HAP-1 (cell line): ENCODE measurements at regions not wholly inside any gene's neighbourhood (a gene's known extent, or its start where the extent isn't known, plus 50 kb on each side); places are given as distances from the start of the nearest gene placed in this dataset.

Experiments used
- DNase-seq, 2 experiments: peaks; one replicate each; pipeline ENCODE4 v3.0.0-alpha.2; 2016 to 2020; ENCODE audit warnings: low spot score in 2 of 2
- H3K27me3 ChIP-seq: fragments of 250-450 bp; sonication (Bioruptor Pico); 2 replicates; pipeline ENCODE4 v1.5.1; 2020; ENCODE audit warnings: low read depth, mild to moderate bottlenecking, moderate library complexity
- H3K36me3 ChIP-seq: fragments of 250-450 bp; sonication (Bioruptor Pico); replicated peaks from 2 replicates; pipeline ENCODE4 v1.5.1; 2020; ENCODE audit warnings: mild to moderate bottlenecking
- H3K4me1 ChIP-seq: fragments of 250-450 bp; sonication (Bioruptor Pico); 2 replicates; pipeline ENCODE4 v1.5.1; 2020; ENCODE audit warnings: mild to moderate bottlenecking
- H3K4me3 ChIP-seq: fragments of 250-450 bp; sonication (Bioruptor Pico); 2 replicates; pipeline ENCODE4 v1.5.1; 2020; ENCODE audit warnings: mild to moderate bottlenecking, moderate library complexity
- H3K9me3 ChIP-seq: fragments of 250-450 bp; sonication (Bioruptor Pico); 2 replicates; pipeline ENCODE4 v1.5.1; 2020; ENCODE audit warnings: mild to moderate bottlenecking, moderate library complexity
- in situ Hi-C: fragments of 300-500 bp; cut with MboI; formaldehyde crosslinking; loops from 3 replicates; pipeline ENCODE4 v1.14.3; 2020; ENCODE audit warnings: low sequenced_read_pairs, inconsistent platforms, mixed read lengths

DNA sequence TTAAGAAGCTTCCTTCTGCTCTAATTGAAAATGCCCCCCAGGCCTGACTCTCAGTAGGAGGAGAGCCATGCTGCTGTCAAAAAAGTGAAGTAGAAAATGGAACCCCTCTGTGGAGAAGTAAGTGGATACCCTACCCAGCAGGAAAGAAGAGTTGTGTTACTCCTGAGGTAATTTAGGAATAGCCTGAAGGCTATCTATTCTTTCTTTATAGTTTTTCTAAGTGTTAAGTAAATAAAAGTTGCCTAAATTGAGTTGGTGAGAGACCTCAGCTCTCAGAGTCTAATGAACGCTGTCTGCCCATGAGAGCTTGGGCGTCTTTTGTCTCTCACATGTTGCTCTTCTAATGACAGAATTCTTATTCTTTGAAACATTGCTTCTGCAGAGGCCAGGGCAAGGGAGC is 116.2 kb downstream of the NSUN3 start:
- H3K4me3 ChIP-seq: no peak overlapping the region
- H3K36me3 ChIP-seq: no peaks in the 10 kb centered on the region
- in situ Hi-C loops: no loop called here
- peaks cover 5% of the 10 kb centered on the region for H3K4me1 ChIP-seq
- DNase-seq: peak in 1 of 2 experiments; percentile 4
- H3K27me3 ChIP-seq: peaks cover 56% of the 10 kb centered on the region
- no peaks in the 10 kb centered on the region for H3K9me3 ChIP-seq

DNA sequence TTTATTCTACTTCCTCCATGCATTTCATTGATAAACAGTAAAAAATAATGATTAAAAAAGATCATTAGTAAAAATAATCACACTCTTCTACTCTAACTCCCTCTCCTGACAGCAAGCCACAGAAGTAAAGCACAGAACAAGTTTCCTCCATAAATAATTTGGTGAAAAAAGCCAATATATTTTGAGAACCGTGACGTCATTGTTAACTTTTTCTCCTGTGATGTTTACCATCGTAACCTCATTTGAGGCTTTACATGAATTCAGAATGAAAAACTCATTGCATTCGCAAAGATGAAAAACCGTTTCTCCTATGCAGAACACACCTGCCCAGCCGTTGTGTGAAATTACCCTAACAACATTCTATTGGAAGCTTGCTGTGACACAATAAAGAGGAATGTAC is 120.7 kb downstream of the NSUN3 start:
- H3K4me1 ChIP-seq: peaks cover 3% of the 10 kb centered on the region
- no peak for DNase-seq
- no peaks in the 10 kb centered on the region for H3K9me3 ChIP-seq
- in situ Hi-C loops: no loop called here
- H3K27me3 ChIP-seq: peaks cover 35% of the 10 kb centered on the region
- H3K36me3 ChIP-seq: no peaks in the 10 kb centered on the region
- no peak overlapping the region for H3K4me3 ChIP-seq

DNA sequence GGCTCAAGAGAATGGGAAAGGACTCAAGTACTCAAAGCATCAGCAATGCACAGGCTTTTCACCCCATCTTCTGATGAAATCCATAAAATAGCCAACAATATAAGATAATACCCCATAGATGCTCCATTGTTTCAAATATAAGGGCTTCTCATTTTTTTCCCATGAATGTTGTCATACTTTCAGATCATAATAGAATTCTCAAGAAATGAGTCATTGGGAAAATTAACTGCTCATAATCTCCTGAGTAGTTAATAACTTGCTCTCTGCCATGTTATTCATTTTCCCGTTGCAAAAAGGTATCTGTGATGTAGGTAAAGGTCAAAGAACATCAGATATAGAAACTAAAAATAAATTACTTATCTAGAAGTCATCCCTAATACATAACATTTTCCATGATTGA is 121.9 kb downstream of the NSUN3 start:
- Histone ChIP-seq H3K9me3 (no peaks in the 10 kb centered on the region), H3K27me3 (peaks cover 22% of the 10 kb centered on the region), H3K4me1 (no peaks in the 10 kb centered on the region; the same call in 1 of the 2 replicates), H3K4me3 (no peak overlapping the region), H3K36me3 (no peaks in the 10 kb centered on the region)
- DNase-seq: no peak
- in situ Hi-C loops: no loop called here

DNA sequence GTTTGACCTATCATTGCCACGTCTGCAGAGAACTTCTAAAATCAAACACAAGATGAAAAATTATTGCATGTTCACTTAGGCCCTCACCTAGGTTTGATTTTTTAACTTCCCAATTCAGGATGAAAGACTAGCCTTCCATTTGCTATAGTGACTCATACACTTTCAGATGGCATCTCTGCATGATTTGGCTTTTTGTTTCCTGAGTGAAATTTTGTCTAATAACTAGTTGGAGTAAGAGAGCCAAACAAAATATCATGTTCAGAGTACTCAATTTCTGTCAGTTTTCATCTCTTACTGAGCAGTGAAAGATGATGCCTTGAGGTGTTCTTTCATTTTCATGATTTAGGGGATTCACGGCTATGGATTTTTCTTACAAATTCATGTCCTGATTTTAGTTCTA is 122.9 kb downstream of the NSUN3 start:
- peaks cover 22% of the 10 kb centered on the region for H3K27me3 ChIP-seq
- H3K4me1 ChIP-seq: no peaks in the 10 kb centered on the region; the same call in 1 of the 2 replicates
- no peaks in the 10 kb centered on the region for H3K36me3 ChIP-seq
- H3K9me3 ChIP-seq: no peaks in the 10 kb centered on the region
- in situ Hi-C loops: no loop called here
- no peak for DNase-seq
- H3K4me3 ChIP-seq: no peak overlapping the region

DNA sequence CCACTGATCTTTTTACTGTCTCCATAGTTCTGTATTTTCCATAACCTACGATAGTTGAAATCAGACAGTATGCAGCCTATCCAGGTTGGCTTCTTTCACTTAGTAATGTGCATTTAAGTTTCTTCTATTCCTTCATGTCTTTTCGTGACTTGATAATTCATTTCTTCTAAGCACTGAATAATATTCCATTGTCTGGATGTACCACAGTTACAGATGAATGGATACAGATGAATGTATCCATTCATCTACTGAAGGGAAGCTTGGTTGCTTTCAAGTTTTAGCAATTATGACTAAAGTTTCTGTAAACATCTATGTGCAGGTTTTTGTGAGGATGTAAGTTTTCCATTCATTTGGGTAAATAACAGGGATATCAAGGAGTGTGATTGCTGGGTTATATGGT is 124.8 kb downstream of the NSUN3 start:
- Histone ChIP-seq H3K4me1 (no peaks in the 10 kb centered on the region; the same call in 1 of the 2 replicates), H3K36me3 (no peaks in the 10 kb centered on the region), H3K27me3 (peaks cover 6% of the 10 kb centered on the region), H3K9me3 (no peaks in the 10 kb centered on the region), H3K4me3 (no peak overlapping the region)
- no peak for DNase-seq
- in situ Hi-C loops: no loop called here

DNA sequence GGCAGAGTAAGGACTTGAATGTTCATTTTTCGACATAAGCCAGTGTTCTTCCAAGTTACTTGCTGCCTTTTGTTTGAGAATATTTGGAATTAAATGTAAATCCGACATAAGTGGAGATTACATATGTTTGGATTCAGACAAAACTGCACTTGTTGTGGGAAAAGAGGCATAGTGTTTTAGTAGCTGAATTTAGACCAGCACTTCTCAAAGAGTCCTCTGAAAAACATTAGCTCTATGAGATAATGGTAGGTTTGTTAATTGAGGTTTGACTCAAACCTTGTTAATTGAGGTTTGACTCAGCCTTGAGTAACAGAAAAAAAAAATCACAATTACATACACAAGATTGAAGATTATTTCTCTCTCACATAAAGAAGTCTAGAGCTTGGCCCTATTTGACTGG is 132.5 kb downstream of the NSUN3 start:
- DNase-seq: no peak
- no peaks in the 10 kb centered on the region for H3K9me3 ChIP-seq
- H3K4me3 ChIP-seq: no peak overlapping the region
- H3K4me1 ChIP-seq: no peaks in the 10 kb centered on the region
- H3K27me3 ChIP-seq: no peaks in the 10 kb centered on the region; the same call in 1 of the 2 replicates
- no peaks in the 10 kb centered on the region for H3K36me3 ChIP-seq
- in situ Hi-C loops: no loop called here

DNA sequence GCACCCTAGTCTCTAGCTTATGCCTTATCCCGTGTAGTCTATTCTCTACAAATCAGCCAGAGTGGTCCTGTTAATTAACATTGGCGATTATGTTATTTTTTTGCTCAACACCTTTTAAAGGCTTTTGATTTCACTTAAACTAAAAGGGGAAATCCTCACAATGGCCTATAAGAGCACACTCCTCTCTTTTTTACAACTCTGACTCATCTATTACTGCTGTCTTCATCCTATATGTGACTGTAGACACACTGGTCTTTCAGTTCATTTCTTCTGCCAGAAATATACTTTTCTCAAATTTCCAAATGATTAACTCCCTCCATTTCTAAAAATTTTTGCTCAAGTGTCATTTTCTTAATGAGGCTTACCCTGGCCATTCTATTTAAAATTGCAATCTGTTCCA is 143.4 kb downstream of the NSUN3 start:
- no peak for DNase-seq
- H3K4me1 ChIP-seq: no peaks in the 10 kb centered on the region
- H3K36me3 ChIP-seq: no peaks in the 10 kb centered on the region
- in situ Hi-C loops: no loop called here
- H3K4me3 ChIP-seq: no peak overlapping the region
- no peaks in the 10 kb centered on the region for H3K27me3 ChIP-seq
- no peaks in the 10 kb centered on the region for H3K9me3 ChIP-seq

DNA sequence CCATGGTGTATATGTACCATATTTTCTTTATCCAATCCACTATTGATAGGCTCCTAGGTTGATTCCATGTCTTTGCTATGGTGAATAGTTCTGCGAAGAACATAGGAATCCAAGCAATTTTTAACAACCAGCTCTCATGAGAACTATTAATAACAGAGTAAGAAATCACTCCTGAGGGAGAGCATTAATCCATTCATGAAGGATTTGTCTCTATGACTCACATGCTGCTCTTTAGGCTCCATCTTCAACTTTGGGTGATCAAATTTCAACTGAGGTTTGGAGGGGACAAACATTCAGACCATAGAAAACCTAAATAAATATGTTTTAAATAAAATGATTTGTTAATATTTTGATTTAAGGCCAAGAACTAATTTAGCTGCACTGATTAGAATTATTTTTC is 147.4 kb downstream of the NSUN3 start:
- Histone ChIP-seq H3K4me1 (no peaks in the 10 kb centered on the region), H3K27me3 (no peaks in the 10 kb centered on the region), H3K9me3 (no peaks in the 10 kb centered on the region), H3K4me3 (no peak overlapping the region), H3K36me3 (no peaks in the 10 kb centered on the region)
- in situ Hi-C loops: no loop called here
- DNase-seq: no peak

DNA sequence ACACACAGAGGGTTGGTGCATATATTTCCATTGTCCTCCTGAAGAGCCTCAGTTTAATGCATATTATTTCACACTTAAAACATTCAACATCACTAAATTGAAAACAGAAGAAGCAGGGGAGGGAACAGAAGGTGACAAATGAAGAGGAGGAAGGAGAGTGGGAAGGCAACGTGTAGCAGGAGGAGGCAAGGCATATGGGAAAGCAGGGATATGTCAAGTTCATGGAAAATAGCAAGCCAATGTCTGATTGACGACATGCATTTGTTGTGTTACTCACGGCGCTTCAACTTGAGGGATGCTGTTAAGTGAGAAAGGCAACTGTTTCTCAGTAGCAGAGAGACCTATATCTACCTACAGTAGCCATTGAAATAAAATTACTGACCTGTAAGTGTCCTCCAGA is 154.5 kb downstream of the NSUN3 start:
- Histone ChIP-seq H3K4me1 (no peaks in the 10 kb centered on the region), H3K36me3 (no peaks in the 10 kb centered on the region), H3K27me3 (no peaks in the 10 kb centered on the region), H3K4me3 (no peak overlapping the region), H3K9me3 (no peaks in the 10 kb centered on the region)
- DNase-seq: no peak
- in situ Hi-C loops: no loop called here

DNA sequence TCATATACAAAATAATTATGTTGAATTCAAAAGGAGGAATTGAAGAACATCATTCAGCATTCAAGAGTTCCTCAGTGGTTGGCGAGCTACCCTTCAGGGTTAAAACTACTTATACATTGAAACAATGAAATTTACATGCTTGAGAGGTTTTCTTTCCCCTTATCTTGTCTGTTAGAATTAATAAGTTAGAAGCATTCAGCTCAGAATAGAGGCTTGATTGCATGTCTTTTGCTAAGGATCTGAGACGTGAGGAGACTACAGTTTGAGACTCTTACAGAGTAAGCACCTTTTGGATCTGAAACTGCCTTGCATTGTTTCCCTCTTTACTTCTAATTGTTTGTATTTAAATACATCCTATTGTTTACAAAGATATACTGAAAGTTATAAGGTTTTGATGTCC is 157.6 kb downstream of the NSUN3 start:
- Histone ChIP-seq H3K27me3 (no peaks in the 10 kb centered on the region), H3K4me3 (no peak overlapping the region), H3K36me3 (no peaks in the 10 kb centered on the region), H3K9me3 (no peaks in the 10 kb centered on the region), H3K4me1 (no peaks in the 10 kb centered on the region)
- in situ Hi-C loops: no loop called here
- no peak for DNase-seq

DNA sequence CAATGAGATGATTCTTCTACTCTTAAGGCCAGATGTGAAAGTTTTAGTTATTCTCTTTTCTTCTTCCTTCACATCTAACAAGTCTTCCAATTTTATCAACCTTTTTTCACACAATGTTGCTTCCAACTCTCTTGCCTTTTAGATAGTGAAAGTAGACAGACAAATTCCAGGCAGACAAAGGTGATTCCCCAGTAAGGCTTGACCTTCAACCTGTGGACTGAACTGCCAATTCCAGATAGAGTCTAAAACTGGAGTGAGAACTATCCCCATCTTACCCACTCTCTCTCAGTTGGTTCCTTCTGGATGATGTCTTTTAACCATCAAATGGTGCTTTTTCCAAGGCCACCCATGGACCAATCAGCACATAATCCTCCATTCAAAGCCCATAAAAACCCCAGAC is 159.0 kb downstream of the NSUN3 start:
- Histone ChIP-seq H3K4me3 (no peak overlapping the region), H3K9me3 (no peaks in the 10 kb centered on the region), H3K4me1 (no peaks in the 10 kb centered on the region), H3K36me3 (no peaks in the 10 kb centered on the region), H3K27me3 (no peaks in the 10 kb centered on the region)
- no peak for DNase-seq
- in situ Hi-C loops: no loop called here

DNA sequence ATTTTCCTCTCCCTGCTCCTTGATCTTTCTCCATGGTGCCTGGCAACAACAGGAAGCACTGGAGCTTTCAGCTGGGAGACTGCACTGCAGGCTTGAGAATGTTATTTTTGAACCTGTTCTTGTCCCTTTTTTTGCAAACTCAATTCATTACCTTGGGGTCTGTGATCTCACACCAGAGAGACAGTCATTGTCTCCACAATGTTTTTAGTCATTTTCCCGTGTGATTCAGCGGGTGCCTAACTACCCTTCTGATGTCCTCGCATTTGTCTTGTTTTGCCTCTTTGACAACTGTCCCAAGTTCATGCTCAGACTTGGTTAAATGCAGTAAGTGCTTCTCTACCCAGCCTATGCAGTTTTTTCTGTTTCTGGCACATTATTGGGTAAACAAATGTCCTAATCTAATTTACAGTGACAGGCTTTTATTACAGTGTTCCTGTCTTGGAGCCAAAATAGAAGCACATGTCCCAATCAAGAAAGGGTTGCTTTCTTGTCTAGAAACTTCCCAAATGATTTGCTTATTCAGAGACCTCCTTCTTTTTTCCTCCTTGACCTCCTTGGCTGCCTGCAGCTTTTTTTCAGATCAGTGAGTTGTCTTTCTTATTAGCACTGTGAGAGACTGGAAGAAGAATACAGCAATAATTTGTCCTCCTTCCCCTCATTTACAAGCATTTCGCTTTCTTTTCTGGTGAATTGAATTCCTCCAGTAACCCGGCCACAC is 162.4 kb downstream of the NSUN3 start:
- Histone ChIP-seq H3K9me3 (no peaks in the 10 kb centered on the region), H3K36me3 (no peaks in the 10 kb centered on the region), H3K4me1 (no peaks in the 10 kb centered on the region), H3K27me3 (no peaks in the 10 kb centered on the region), H3K4me3 (no peak overlapping the region)
- in situ Hi-C loops: no loop called here
- DNase-seq: no peak

DNA sequence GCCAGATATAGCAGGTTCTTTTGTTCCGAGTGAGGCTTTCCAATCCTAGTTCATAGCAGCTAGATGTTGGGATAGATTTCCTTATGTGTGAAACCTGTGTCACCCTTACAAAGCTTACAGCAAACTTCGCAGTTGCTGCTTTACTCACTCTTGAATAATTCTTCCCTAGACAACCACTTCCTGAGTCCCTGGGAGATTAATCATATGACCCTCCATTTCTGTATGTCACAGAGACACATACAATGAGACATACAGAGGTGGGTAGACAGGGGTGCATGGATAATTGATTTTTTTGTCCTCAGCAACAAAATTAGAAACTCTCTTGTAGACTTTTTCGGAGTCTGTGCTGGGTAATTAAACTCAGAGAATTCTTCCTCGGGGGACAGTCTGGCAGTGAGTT is 163.2 kb downstream of the NSUN3 start:
- H3K4me1 ChIP-seq: no peaks in the 10 kb centered on the region
- no peaks in the 10 kb centered on the region for H3K36me3 ChIP-seq
- no peaks in the 10 kb centered on the region for H3K9me3 ChIP-seq
- H3K27me3 ChIP-seq: no peaks in the 10 kb centered on the region
- no peak for DNase-seq
- no peak overlapping the region for H3K4me3 ChIP-seq
- in situ Hi-C loops: no loop called here

DNA sequence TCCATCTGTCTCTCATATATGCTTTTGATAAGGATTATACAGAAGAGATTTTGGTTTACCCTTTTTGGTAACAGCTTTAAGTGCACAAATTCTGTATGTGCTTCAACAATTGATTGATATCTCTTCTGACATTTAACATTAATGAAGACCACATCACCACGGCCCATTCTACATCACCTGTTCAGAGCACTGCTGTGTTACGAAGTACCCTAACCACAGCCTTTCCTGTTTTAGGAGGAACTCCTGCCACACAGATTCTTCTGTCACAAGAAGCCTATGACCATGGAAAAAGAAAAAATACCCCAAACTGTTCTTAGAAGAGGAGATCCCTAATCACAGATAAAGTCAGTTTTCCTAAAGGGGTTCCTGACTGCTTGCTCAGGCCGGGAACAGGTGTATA is 170.1 kb downstream of the NSUN3 start:
- in situ Hi-C loops: no loop called here
- H3K27me3 ChIP-seq: no peaks in the 10 kb centered on the region; the same call in 1 of the 2 replicates
- no peak overlapping the region for H3K4me3 ChIP-seq

More for the DNA sequence above, 170.1 kb downstream of the NSUN3 start:
- no peaks in the 10 kb centered on the region for H3K4me1 ChIP-seq
- DNase-seq: no peak
- no peaks in the 10 kb centered on the region for H3K9me3 ChIP-seq
- H3K36me3 ChIP-seq: no peaks in the 10 kb centered on the region
